HK-2 (cell line): ENCODE measurements at regions not wholly inside any gene's neighbourhood (a gene's known extent, or its start where the extent isn't known, plus 50 kb on each side); places are given as distances from the start of the nearest gene placed in this dataset.

Experiments
- DNase-seq: peaks from one replicate; pipeline ENCODE4 v3.0.0-alpha.2; 2018; ENCODE audit not compliant: unreplicated experiment

DNA sequence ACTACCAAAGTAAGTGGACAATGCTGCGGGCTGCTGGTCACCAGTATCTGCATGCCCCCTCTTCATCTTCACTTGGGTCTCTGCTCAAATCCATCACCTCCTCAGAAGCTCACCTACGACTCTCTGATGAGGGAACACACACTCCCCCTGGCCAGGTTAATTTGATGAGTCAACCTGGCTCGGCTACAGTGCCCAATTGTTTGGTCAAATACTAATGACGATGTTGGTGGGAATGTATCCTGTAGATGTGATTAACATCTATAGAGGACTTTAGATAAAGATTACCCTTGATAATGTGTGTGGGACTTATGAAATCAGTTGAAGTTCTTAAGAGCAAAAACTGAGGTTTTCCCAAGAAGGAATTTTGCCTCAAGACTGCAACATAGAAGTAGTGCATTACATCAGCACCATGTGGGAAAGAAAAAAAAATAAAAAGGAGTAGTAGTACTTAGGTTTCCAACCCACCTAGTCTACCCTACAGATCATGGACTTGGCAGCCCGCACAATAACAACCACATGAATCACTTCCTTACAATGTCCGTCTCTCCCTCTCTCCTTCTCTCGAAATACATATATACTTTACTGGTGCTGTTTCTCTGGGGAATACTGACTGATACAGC is 467.3 kb downstream of the DNAH5 start:
- DNase-seq: no peak

DNA sequence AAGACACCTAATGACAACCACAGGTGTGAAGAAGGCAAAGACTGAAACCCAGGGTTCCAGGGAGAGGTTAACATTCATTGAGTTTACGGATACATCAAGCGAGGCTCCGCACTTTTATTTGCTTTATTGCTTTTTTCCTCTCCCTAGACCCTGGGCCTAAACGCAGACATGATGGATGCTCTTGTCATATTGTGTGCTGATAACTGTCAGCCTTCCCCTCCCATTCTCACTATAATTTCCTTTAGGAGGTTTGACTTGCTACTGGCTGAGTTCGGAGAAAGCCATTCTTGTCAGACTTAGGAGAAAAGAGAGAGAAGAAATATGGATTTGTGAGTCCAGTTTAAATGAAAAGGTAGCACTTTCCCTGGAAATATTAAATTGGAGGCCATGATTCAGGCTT is 471.6 kb downstream of the DNAH5 start:
- no peak for DNase-seq

DNA sequence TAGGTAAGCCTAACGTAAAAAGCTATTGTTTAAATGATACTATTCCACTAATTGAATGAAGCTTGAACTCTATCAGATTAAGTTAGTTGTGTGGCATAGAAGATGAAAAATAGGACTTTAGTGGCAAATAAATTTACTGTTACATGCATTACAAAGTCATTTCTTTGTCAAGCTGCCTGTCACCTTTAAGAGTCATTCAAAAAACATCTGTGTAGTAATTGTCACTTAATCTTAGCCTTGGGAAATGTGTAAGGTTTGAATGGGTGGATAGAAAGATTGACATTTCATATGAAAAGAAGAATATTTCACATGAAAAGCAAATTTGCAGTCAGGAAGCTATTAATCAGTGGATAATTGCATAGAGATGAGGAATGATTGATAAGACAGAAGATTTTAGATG is 473.5 kb downstream of the DNAH5 start:
- DNase-seq: no peak

DNA sequence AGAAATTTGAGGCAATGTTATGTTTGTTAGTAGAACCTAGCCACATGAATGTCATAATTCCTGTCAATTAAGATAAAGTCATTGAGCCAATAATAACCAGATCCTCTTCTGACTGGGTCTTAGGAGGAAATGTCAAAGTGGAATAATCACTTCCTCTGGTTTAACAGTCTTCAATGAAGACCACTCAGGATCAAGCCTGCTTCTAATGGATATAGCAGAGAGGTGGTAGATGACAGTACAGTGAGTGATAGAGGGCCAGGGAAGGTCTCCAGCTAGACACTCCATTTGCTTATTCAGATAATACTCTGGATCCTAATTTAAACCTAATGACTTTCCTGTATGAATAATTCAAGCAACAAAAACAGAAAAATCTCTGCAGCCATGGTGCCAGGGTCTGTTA is 474.2 kb downstream of the DNAH5 start:
- DNase-seq: no peak

DNA sequence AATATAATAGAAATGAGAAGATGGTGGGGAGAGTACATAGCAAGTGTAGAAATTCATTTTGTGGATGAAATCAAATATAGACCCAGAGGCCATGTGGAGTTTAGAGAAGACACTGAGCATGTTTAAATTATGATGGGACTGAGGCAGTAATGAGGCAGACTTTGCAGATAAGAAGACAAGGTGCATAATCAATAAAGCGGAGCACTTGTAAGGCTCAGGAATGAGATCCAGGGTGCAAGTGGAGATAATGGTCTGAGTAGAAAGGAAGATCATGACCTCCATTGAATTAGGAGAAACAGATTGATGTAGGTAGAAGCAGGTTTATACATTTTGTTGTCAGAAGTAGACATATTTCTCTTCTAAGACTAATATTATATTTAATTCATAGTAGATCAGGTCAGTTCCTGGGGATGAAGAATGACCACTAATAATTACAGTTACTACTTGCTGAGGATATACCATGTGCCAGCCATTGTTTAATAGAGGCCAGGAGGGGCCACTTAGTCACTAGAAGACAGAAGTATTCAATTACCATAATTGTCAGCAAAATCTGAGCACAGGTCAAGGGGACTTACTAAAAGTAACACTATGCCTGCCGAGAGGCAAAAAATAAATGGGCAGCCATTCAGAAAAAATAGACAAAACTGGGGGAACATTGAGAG is 479.8 kb downstream of the DNAH5 start:
- no peak for DNase-seq

DNA sequence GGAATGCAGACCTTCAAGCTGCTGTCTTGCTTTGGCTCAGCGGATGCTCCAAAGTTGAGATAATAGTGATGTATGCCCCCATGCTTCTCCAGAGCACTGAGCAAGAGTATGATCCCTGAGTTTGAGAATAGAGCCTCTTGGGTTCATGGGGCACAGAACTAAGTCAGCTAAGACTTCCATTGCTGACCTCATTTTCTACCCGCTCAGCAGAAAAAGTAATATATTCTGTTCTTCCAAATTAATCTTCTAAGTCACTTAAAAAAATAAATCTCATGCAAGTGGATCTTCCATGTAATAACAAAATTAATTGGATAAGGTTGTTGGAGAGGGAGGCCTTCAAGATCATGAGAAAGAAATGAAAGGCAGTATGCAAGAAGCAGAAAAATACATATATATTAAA is 483.9 kb downstream of the DNAH5 start:
- DNase-seq: no peak

DNA sequence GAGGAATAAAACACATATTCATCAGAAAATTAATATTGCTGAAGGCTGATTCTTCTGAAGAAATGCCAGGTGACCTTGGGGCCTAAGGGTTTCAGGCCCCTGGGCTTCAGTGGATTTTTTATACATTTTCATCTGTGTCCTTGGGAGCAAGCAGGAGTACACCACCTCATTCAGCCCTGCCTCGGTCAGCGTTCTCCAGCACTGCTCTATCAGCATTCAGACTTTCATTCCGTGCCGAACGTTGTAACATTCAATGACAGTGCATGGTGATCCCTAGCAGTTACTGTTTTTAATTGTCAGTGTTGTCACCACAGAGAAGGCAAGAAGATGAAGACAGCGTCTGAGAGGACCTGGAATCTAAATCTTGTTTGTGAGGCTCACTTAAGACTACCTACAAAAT is 490.4 kb downstream of the DNAH5 start:
- DNase-seq: no peak

DNA sequence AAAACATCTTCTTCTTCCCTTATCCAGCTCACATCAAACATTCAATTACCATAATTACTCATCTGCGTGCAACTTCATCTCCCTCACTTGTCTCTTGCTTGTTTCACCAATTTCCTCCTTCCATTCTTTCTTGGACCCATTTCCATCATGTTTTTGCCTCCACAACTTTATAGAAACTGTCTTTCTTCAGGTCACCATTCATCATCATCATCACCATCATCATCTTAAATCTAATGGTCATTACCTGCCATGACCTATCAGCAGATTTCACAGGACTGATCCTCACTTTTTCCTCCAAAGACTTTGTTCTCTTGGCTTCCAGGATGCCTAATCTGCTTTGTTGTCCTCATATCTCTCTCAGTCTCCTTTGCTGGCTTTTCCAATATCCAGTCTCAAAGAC is 495.6 kb downstream of the DNAH5 start:
- no peak for DNase-seq

DNA sequence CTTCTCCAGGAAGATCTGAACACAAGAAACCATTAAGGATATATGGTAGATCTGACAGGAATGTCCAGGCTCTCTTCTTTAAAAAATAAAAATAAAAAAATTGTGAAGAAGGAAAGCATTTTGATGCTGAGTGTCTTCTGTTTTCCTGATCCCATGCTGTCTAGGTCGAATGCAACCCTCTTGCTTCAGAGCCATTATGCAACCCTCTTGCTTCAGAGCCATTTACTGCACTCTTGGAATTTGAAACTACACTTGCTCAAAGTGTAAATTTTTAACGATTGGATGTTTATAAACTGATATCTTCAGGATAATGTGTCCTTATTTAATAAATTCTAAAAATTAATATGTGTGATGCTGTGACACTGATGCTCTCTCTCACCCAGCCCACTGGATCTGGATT is 505.1 kb downstream of the DNAH5 start:
- no peak for DNase-seq

DNA sequence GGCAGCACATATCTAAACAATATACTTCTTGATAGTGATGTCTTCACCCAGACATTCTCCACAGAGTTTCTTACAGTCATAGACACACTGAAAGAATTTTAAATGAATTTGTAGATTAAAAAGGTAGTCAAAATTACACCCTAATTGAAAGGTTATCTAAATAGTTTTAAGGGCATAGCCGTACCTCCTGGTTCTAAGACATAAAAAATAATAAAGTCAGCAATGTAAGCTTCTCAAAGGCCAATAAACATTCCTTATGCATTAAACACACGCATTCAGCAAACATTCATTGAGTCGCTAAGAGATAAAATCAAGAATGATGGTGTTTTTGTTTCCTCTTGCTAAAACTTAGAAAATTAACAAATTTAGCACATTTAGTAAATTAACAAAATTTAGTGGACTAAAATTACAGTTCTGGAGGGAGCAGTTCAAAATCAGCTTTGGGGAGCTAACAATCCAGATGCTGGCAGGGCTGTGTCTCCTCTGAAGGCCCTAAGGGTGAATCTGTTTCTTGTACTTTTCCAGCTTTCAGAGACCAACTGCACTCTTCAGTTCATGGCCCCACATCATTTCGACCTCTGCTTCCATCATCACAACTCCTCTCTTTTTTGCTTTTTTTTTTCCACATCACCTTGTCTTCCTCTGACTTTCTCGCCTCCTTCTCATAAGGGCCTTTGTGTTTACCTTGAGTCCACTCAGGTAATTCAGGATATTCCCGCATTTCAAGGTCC is 516.5 kb downstream of the DNAH5 start:
- no peak for DNase-seq

DNA sequence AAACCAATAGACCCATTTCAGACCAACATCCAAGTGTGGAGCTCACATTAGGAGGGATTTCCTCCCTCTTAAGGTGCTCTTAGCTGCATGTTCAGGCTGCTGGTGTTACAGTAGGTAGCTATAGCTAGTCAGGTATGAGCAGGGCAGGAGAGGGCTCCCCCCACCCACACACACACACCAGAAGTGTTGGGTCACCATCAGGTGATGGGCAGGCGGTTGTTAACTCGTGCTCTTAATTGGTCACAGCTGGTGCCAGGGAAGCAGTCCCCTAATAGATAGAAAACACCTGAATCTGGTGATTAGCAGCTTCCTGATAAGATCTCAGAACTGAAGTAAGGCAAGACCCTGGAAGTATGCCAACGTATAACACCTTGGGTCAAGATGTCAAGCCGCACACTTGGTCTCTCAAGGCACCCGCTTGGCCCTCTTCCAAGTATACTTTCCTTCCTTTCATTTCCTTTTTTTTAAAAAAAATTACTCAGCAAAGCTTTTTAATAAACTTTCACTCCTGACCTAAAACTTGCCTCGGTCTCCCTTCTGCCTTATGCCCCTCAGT is 532.4 kb downstream of the DNAH5 start:
- DNase-seq: no peak

DNA sequence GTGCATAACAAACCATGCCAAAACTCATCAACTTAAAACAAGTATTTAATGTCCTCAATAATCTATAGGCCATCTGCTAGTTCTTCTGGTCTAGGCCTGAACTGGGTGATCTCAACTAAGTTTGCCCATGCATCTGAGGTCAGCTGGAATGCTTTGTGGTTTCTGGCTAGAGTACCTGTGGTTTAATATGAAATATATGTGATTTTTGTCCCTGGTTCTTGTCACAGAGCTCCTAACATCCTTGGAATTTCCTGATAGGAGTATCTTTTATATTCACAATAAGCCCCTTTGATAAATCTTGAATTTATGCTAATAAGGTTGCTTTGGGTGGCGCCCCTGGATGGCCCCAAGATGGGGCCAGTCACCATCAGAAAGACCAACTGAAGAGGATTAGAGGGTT is 535.9 kb downstream of the DNAH5 start:
- DNase-seq: no peak

DNA sequence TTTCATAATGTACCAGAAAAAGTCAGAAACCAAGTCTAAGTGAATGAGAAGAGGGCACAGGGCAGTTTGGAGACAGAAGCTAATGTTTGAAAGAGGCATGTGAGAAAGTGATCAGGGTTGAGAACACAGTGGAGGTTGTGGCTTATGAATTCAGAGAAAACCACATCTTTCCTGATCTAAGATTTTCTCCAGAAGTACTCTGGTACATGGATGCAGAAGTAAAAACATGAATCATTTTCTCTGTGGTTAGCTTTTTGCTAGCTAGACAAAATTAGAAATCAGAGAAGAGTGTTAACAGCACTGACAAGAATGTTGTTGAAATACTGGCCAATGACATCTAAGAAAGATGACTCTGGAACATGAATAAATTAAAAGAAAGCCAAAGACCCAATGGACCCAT is 541.1 kb downstream of the DNAH5 start:
- no peak for DNase-seq

DNA sequence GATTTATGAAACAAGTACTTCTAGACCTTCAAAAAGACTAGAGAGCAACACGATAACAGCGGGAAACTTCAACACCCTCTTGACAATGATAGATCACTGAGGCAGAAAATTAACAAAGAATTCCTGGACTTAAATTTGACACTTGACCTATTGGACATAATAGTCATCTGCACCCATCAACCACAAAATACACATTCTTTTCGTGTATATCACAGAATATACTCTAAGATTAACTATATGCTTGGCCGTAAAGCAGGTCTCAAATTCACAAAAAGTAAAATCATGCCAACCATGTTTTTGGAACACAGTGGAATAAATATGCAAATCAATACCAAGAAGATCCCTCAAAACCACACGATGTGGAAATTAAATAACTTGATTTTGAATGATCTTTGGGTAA is 559.4 kb downstream of the DNAH5 start:
- no peak for DNase-seq

DNA sequence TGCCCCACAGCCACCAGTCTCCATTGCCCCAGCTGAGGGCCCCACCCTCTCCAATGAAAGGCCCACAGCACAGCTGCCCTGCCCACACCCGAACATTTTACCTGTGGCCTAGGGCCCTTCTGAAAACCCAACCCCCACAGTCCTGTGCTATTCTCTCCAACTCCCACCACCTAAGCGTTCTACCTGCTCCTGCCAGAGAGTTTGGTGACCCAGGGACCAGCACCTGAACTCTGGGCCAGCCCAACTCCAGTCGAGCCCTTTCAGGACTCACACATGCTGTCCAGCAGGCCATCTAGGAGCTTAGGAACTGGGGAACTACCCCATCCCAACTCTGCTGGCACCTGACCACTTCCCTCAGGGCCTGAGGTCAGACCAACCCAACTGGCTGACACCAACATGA is 562.3 kb downstream of the DNAH5 start:
- no peak for DNase-seq

DNA sequence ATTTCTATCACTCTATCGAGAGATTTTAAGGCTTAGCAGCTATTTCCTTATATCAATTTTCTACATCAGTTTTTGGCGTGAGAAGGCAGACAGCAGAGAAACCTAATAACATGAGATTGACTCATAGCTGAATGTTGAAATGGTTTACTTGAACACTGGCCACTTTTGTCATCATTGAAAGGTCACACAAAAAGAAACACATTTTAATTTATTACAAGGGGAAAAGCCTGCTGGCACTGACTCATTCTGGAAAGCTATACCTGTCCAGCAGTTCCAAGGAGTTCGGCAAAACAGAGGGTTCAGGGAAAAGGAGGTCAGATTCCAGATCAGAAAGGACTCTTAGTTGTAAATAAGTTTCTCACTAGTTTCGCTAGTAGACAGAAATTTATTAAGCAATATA is 566.4 kb downstream of the DNAH5 start:
- no peak for DNase-seq

DNA sequence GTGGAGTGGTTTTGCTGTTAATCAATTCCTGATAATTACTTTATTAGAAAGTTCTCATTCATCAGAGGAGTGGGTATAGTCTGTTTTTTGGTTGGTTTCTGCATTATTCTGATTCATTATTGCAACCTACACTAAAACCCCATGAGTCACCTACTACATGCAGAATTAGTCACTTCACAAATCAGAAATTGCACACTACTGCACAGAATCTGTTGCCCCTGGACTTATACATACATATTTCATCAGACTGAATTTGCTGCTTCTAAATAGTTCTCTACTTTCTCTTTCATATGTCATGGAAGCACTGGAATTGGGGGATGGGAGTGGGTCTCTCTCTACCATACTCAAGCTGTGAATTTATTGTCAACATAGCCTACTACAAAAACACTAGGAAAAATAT is 585.1 kb downstream of the DNAH5 start:
- no peak for DNase-seq

DNA sequence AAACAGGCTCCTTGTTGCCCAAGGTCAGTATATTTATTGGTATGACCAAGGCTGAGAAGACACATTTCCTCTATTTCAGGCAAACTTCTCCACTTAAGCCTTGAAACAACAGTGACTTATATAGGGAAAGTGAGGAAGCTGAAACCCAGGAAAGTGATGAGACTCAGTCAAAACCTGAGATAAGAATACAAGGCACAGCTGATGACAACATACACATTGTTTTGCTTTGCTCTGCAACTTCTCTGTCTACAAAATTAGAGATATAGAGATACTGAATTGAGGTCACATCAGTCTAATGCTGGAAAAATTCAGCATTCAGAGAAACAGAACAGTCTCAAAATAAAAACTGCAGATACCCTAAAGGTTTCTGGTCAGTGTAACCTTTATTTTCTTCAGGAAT is 586.1 kb downstream of the DNAH5 start:
- no peak for DNase-seq

DNA sequence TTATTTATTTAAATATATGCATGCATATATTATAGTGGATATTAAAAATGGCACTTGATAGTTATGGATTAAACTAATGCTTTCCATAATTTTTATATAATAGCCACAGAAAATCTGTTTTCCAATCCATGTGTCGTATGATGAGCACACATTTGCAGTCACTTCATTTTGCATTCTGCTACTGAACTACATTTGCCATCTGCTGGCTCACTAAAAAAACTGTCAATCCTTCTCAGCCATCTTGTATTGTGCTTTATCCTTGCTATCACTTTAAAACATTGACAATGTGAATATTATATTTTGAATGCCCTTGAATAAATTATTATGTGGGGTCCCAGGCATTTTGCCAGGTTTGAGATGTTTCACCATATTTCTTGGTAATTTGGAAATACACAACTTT is 586.6 kb downstream of the DNAH5 start:
- DNase-seq: no peak

DNA sequence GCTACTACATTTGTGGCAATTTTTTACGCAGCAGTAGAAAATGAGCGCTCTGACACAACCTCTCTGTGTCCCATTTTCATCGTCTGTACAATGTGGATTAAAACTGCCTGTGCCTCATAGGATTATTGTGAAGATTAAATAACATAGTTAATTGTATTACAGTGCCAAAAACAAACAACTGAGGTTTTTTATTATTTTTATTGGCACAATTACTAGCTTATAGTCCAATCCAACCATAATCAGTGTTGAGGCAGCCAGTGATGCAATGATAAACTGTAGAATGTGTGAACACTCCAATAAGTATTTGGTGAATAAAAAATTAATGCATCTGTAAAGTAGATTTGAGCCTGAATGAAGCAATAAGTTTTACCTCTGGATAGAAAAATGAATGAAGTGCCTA is 588.3 kb downstream of the DNAH5 start:
- no peak for DNase-seq

DNA sequence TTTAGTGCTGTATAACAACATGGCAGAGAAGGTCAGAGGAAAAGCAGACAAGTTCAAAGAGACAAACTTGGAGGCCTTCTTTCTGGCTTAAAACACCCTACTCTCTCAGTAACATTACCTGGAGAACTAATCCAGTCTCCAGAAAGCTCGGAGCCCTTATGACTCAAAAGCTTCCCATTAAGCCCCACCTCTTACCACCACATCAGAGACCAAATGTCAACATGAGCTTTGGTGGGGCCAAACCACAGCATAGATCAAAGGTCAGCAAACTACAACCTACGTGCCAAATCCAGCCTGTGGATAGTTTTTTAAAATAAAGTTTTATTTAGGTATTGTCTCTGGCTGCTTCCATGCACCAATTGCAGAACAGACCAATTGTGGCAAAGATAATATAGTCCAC is 589.9 kb downstream of the DNAH5 start:
- DNase-seq: no peak

DNA sequence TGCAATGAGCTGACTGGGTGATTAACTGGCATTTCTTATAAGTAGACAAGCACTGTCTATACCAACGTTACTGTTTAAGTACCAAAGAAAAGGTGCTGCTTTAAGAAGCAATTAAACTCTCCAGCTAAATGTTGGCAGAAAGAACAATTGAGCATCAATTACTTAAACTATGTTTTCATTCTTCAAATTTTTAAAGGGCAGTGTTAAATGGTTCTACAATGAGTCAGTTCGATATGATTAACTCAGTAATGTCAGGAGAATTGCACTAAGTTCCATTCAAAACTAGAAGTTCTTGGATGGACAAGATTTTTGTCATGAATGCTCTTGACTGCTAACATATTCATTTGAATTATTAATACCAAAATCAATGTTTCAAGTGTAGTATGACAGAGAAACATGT is 593.7 kb downstream of the DNAH5 start:
- no peak for DNase-seq

DNA sequence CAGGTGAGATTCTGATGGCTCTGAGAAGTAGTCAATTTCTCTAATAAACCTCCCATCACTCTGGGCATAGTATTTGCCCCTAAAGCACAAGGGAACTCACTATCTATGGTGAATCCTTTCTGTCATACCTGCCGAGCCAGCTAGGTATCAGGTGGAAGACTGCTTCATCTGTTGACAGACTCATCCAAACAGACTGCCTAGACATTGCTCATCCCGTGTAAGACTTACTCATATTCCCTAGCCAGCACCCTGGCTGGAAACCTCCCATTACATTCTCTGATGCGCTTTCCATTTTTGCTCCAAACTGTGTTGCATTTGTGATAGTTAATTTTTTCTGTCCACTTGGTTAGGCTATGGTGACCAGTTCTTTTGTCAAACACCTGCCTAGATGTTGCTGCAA is 595.9 kb downstream of the DNAH5 start:
- no peak for DNase-seq
